GM21390 (cell line): ENCODE measurements at regions not wholly inside any gene's neighbourhood (a gene's known extent, or its start where the extent isn't known, plus 50 kb on each side); places are given as distances from the start of the nearest gene placed in this dataset.
A peak's percentile ranks its signal among the peaks of the same experiment; 100 is the strongest.
"Not testable (repeated sequence)": the region's sequence is repeated elsewhere in the genome, so short reads cannot be mapped to it uniquely, and the experiment has no call there.

Experiments
- ATAC-seq: cut with Tn5 transposase; IDR thresholded peaks from one replicate; pipeline ENCODE4 v1.9.1; 2021; ENCODE audit not compliant: unreplicated experiment

DNA sequence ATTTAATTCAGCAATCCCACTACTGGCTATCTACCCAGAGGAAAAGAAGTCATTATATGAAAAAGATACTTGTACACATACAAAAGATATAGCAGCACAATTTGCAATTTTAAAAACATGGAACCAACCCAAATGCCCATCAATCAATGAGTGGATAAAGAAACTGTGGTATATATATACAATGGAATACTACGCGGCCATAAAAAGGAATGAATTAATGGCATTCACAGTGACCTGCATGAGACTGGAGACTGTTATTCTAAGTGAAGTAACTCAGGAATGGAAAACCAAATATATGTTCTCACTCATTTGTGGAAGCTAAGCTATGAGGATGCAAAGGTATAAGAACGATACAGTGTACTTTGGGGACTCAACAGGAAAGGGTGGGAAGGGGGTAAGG lies 102.8 kb upstream of the KCNMA1 start:
- not testable (repeated sequence) for ATAC-seq

DNA sequence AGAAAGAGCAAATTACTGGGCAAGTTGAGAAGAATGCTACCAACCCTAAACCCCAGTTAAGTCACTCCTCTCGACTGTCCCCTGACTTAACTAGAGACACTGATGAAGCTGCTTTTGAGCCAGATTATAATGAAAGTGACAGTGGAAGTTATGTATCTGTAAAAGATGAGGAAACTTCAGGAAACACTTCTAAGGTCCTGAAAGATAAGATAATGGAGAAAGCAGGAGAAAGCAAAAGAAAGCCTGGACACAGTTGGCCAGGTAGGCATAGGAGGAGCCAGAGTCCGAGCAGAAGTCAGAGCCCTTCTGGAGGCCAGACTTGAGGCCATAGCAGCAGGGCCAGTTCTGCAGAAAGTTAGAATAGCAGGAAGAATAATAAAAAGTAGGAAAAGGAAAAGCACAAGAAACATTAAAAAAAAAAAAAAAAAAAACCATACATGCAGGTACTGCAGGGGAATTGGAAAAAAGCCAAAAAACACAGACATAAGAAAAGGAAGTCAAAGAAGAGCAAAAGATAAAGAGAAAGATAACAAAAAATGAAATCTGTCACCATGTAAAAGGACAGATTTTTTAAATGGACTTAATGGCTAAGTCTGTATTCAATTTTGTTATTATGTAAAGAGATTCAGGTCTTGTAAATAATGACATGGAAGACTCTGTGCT lies 101.0 kb upstream of the KCNMA1 start:
- no peak for ATAC-seq

DNA sequence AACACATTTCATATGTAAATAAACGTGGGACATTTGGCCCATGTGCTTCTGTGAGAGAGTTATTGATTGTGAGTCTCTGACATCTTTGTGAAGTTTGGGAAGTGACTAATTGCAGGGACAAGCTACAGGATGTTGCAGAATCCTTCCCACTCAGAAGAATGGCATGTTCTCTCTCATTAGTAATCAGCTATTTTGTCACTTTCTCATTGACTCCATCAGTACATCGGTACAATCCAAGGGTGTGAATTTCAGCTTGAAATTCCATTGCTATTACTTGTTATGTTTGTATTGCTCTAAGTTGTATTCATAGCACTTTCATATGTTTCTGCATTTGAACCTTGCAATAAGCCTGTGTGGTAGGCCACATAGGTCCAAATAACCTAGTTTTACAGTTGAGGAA lies 100.0 kb upstream of the KCNMA1 start:
- ATAC-seq, result no peak

DNA sequence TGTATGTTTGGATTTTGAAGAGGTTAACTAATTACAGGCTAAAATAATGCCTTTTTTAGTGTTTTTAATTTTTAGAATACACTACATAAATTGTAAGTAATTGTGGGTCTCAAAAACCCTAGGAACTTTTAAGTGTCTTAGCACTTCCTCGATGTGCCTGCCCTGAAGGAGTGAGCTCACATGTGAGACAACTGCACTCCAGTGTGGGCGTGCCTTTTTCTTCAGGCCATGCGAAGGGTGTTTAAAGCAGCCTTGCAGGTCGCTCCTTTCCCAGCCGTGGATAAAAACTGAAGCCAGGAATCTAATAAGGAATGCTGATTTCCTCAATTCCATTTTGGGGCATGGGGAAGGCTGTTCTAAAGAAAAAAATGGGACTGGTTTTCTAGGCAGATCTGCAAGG lies 97.5 kb upstream of the KCNMA1 start:
- not testable (repeated sequence) for ATAC-seq

DNA sequence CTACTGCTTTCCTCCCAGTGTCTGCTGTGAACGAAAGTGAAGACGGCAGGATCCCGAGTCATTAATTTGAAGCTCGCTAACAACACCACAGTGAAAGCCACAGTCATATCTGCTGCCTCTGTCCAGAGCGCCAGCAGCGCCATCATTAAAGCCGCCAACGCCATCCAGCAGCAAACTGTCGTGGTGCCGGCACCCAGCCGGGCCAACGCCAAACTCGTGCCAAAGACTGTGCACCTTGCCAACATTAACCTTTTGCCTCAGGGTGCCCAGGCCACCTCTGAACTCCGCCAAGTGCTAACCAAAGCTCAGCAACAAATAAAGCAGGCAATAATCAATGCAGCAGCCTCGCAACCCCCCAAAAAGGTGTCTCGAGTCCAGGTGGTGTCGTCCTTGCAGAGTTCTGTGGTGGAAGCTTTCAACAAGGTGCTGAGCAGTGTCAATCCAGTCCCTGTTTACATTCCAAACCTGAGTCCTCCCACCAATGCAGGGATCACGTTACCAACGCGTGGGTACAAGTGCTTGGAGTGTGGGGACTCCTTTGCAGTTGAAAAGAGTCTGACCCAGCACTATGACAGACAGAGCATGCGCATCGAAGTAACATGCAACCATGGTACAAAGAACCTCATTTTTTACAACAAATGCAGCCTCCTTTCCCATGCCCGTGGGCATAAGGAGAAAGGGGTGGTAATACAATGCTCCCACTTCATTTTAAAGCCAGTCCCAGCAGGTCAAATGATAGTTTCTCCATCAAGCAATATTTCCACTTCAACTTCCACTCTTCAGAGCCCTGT lies 94.8 kb upstream of the KCNMA1 start:
- no peak for ATAC-seq

DNA sequence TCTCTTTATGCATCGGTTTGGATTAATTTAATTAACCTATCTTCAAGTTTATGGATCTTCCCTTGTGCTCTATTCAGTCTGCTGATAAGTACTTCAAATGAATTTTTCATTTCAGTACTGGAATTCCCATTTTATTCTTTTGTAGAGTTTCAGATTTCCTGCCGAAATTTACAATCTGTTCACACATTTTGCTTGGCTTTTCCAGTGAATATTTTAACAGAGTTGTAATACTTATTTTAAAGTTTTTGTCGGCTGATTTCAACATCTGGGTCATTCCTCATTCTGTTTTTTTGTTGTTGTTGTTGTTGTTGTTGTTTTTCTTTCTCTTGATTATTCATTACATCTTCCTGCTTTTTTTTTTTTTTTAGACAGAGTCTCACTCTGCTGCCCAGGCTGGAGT lies 89.9 kb upstream of the KCNMA1 start:
- no peak for ATAC-seq

DNA sequence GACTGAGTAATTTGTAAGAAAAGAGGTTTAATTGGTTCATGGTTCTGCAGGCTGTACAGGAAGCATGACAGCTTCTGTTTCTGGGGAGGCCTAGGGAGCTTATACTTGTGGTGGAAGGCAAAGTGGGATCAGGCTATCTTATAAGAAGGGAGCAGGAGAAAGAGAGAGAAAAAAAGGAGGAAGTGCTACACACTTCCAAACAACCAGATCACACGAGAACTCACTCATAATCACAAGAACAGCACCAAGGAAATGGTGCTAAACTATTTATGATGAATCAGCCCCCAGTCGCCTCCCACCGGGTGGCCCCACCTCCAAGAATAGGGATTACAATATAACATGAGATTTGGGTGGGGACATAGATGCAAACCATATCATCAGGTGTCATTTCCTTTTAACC lies 89.1 kb upstream of the KCNMA1 start:
- ATAC-seq, result no peak

DNA sequence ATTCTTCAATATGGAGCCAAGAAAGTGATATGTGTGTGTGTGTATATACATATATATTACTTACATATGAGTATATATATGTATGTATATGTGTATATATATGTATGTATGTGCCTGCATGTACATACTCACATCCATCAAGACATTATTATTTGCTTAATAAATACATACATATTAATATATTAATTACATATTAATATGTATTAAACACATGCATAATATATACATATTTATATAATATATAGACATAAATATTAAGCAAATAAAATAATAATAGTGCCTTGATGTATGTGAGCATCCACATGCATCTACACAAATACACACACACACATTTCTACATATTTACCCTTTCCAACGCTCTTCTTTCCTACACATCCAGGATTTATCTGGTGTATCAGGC lies 88.7 kb upstream of the KCNMA1 start:
- no peak for ATAC-seq

DNA sequence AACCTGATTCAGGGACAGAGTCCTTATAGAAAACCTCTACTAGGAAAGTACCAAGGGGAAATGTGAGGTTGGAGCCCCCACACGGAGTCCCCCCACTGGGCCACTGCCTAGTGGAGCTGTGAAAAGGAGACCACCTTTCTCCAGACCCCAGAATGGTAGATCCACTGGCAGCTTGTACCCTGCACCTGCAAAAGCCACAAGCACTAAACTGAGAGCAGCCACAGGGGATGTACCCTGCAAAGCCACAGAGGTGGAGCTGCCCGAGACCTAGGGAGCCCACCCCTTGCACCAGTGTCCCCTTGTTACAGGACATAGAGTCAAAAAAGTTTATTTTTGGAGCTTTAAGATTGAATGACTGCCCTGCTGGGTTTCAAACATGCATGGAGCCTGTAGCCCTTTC lies 87.2 kb upstream of the KCNMA1 start:
- no peak for ATAC-seq

DNA sequence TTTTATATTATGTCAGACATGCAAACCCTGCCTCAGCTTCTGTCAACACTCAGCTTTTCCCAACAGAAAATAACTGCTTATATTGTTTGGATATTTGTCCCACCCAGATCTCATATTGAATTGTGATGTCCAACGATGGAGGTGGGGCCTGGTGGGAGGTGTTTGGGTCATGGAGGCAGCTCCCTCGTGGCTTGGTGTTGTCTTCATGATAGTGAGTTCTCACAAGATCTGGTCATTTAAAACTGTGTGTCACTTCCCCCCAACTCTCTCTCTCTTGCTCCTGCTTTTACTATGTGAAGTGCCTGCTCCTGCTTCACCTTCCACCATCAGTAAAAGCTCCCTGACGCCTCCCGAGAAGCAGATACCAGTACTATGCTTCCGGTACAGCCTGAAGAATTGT lies 85.8 kb upstream of the KCNMA1 start:
- no peak for ATAC-seq

DNA sequence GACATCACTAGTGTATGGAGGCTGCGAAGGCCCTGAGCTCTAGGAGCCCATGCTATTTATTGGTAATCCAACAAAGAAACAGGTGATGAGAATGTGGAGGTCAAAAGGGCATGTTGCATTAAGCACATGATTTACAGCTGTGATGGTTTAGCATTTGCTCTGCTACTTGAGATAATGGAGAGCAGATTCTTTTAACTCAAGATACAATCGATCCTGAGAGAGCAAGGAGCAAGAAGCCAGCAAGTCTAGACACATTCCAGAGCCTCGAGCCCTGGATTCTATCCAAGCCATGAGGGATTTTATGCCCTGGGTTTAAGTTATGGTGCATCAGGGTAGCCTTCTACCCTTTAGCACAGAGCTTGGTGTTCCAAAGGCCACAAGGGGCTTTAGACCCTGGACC lies 85.3 kb upstream of the KCNMA1 start:
- not testable (repeated sequence) for ATAC-seq

DNA sequence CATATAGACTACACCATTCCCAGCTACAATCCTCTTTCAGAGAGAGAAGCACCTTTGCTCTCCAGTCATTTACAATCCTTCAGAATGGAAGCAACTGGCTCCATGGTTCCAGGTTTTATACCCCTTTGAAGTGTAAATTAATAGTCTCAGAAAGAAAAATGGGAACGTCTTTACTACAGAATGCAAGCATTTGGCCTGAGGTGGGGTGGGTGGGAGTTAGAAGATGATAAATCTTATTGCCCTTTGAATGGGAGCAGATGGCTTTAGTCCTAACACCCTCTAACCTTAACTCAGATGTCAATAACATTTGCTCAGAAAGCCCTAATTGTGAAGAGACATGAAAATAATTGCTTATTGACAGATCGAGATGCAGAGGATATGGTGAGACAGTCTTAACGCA lies 84.2 kb upstream of the KCNMA1 start:
- ATAC-seq, result no peak

DNA sequence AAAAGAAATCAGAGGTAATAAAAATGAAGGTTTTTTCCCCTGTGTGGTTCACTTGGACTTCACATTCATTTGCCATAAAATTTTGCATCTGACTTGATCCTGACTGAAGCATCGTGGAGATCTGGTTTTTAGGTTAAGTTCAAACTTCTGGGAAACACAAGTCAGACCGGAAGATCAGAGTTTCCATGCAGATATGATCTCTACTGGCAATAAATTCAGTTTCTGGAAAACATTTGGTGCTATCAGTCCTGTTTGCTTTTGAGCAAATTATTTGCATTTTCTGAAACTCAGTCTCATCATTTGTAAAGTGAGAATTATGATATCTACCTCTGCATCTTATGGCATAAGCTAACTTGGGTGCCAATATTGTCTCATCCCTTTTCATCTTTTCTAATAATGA lies 81.3 kb upstream of the KCNMA1 start:
- ATAC-seq, result no peak

DNA sequence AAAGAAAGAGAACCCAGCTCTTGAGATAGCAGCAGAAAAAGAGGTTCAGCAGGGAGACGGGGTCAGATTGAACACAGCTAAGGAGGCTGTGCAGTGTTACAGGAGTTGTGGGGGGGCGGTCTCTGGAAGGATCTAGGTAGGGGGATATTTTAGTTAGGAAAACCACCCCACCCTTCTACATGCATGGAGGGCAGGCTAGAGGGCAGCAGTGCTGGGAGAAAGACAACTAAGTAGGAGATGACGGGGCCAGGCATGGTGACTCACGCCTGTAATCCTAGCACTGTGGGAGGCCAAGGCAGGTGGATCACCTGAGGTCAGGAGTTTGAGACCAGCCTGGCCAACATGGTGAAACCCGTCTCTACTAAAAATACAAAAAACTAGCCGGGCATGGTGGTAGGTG lies 80.7 kb upstream of the KCNMA1 start:
- ATAC-seq, result not testable (repeated sequence)

DNA sequence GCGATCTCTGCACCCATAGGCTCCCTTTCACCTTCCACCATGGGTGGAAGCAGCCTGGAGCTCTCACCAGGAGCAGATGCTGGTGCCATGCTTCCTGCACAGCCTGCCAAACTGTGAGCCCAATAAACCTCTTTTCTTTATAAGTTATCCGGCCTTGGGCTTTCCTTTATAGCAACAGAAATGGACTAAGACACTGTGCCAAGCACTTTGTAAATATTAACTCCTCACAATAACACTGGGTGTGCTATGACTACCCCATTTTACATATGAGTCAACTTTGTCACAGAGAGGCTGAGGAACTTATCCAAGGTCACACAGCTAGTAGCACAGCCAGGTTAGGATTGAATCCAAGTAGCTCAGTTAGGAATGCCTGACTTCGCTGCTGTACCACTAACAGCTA lies 79.7 kb upstream of the KCNMA1 start:
- ATAC-seq, result no peak

DNA sequence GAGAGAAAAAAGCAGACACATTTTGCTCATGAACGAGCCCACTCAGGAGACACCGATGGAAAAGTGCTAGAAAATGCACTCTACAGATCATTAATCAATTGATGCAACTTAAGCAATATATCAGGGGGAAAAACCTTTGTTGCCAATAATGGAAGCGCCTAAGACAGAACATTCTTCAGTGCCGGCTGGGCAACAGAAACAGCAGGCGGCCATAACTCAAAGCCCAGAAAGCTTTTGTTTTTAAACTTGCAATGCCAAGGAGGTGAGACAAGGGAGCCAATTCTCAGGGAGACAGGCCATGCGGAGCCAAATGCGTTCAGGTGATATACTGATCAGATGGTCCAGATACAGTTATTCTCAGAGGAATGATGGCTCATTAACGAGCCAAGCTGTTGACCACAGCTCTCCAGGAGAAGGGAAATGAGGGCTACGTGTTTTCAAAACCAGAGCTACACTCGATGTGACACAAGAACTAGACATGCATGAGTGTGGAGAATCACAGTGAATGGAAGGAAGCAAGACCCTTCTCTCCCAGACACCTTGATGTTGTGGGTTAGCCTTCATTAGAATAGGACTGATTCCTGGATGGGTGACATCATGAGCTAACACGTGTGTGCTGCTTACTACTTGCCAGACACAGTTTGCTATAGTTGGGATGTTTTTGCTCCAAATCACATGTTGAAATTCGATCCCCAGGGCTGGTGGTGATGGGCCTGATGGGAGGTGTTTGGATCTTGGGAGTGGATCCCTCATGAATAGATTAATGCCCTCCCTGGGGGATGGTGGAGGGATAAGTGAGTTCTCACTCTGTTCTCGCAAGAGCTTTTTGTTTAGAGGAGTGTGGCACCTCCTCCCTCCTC lies 79.1 kb upstream of the KCNMA1 start:
- ATAC-seq, result no peak

DNA sequence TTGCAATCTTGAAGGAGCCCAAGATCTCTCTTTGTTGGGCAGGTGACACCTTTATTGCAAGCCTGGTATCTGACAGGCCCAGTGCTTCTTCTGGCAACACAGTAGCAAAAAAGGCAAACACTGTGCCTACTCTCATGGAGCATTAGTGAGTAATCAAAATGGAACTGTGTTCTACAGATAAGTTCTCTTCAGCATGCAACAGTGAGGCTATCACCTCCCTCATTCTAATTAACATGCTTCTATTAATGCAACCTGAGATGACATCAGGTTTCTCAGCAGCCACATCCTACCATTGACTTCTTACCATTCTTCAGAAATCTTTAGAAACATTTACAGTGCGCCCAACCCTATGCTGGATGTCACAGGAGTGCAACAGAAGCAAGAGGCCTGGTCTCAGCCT lies 77.9 kb upstream of the KCNMA1 start:
- no peak for ATAC-seq

DNA sequence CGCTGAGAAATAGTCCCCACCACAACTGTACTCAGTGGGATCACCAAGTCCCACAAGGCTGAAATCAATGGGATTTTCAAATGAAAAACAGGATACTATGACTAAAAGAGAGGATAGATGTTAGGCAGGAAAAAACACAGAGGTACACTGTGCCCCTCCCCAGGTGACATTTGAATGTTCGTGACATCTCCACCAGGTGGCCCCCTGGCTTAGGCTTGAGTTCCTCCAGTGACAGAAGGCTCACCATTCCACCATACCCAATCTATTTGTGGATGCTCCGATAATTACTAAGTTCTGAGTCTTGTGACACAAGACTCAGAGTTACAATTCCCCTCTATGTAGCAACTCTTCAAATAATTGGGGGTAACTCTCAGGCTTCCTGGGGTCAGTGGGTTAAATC lies 77.5 kb upstream of the KCNMA1 start:
- ATAC-seq, result no peak

DNA sequence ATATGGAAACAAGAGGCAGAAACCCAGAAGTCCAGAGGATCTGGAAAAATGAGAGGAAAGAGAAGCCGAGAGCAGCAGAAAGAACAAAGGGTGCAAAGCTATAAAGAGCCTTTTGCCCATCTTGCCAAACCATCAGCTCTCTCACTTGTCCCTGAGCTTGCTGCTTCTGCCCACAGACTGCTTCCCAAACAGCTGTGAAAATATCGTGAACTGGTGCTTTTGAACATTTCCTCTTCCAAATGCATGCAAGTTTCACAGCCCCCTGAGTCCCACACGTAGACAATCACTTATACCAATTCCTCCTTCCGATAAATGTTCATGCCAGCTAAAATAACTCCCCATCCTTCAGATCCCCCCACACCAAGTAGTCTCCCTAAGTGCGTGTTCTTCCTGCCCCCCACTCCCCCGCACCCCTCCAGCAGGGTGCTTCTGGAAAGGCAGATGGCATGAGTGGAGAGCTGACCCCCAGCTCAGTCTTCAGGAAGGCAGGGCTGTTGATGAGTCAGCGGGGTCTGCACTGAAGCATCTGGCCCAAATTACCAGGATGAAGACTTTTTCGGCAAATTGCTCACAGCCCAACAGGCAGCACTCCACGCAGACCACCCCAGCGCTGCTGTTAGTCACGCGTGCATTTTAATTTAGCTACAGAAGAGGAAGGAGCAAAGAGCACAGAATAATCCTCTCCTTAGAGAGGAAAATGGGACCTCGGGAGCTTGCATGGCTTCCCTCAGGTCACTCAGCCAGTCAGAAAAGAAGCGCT lies 76.1 kb upstream of the KCNMA1 start:
- ATAC-seq, result no peak

DNA sequence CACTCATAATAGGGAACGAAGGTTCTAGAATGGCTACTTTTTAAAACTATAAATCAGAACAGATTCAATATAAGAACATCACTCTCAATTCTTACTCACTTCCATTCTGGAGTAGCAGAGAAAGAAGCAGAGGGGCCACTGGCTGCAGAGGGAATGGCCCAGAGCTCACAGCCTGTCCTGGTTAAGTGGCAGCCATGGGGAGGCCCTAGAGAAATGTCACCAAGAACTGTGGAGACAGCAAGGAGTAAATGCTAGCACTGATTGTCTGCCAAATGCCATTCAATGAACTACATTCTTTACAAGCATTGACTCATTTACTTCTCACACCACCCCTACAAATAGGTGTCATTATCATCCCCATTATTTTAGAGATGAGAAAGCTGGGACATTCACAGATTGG lies 74.6 kb upstream of the KCNMA1 start:
- ATAC-seq, result no peak

DNA sequence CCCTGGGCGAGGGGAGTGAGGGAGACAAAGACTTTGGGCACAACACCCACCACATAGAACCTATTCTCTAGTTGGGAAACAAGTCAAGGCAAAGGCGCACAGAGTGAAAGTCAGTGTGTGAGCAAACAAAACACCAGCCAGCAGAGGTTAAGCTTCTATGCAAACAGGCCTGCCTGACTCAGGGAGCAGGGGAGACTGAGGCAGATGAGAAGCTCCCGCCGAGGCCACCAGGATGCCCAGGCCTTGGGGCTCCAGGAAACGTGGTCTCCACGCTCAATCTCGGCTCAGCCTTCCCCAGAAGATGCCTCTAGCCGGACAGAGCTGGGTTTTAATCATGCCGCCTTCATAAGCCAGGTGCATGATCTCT lies 74.1 kb upstream of the KCNMA1 start:
- peak; percentile 9 for ATAC-seq
